ENCODE measurements at regions not wholly inside any gene's neighbourhood (a gene's known extent, or its start where the extent isn't known, plus 50 kb on each side); places are given as distances from the start of the nearest gene placed in this dataset.
A peak's percentile ranks its signal among the peaks of the same experiment; 100 is the strongest.
"Not testable (repeated sequence)": the region's sequence is repeated elsewhere in the genome, so short reads cannot be mapped to it uniquely, and the experiment has no call there.

GRCh38 chr1:148432318-148432717 lies 50.8 kb downstream of the PPIAL4G start:
- H3K4me1 ChIP-seq; H3K36me3 ChIP-seq; H3K27me3 ChIP-seq; DNase-seq (ENCODE audit: extremely low spot score in 2 of 2); H3K4me3 ChIP-seq; H3K27ac ChIP-seq; intact Hi-C loops (cut with DNase I); H3K9me3 ChIP-seq: not testable (repeated sequence)

DNA sequence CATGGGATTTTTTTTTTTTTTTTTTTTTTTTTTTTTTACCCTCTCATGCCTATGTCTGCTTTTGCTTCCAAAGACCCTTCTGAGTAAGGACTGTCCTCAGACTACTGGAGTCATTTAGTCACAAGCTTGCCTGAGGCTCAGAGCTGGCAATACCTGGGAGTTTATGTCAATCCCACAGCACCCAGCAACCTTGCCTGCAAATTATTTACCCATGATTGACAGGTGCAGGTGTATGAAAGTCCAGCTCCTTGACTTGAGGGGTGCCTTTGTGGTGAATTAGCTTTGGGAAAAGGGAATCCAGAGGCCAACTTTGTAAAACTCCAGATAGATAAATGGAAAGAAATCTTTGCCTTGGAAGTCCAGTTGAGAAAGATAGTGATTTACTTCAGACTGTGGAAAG lies 53.2 kb downstream of the PPIAL4G start:
- H3K27me3 ChIP-seq; H3K4me1 ChIP-seq; H3K36me3 ChIP-seq; H3K4me3 ChIP-seq; DNase-seq (ENCODE audit: extremely low spot score in 2 of 2); intact Hi-C loops (cut with DNase I); H3K9me3 ChIP-seq; H3K27ac ChIP-seq: not testable (repeated sequence)

DNA sequence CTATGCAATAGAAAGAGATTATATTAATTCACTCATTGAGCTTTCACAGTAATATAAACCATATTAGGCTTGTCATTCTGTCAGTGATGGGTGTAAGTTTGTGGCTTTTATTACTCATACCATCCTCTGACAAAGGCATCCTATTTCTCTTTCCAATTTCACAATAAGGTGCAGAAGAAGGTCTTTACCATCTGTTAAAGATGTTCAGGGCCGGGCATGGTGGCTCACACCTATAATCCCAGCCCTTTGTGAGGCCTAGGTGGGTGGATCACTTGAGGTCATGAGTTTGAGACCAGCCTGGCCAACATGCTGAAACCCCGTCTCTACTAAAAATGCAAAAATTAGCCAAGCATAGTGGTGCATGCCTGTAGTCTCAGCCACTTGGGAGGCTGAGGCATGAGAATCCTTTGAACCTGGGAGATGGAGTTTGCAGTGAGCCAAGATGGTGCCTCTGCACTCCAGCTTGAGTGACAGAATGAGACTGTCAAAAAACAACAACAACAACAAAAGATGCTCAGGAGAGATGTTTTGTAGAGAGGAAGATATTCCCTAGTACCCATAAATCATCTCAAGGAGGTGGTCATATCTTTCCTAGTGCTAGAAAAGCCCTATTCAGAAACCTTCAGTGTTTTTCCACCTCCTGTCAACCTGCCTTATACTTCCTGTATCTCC lies 56.0 kb downstream of the PPIAL4G start:
- H3K27ac ChIP-seq; H3K36me3 ChIP-seq; intact Hi-C loops (cut with DNase I); H3K27me3 ChIP-seq; H3K9me3 ChIP-seq; H3K4me3 ChIP-seq; DNase-seq (ENCODE audit: extremely low spot score in 2 of 2): not testable (repeated sequence)
- H3K4me1 ChIP-seq: peaks cover 10% of the 10 kb centered on the region

DNA sequence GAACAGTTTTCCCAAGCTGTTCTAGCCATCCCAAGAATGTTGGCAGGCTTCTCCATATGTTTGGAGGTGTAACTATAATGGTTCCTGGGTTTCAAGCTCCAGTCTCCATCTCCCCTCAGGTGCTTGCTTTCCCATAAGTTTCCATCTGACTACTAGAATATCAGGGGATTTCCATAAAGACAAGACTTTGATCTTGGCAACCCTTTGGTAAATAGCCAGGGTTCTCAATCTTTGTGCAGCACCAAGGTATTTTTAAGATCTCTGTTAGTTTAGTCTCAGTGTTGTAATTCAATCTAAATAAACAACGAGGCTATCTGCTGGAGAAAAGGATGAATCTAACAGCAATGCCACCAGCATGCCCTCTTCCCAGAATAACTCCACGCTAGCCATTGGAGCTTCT lies 56.7 kb downstream of the PPIAL4G start:
- intact Hi-C loops (cut with DNase I); H3K27me3 ChIP-seq; H3K9me3 ChIP-seq; H3K27ac ChIP-seq; DNase-seq (ENCODE audit: extremely low spot score in 2 of 2); H3K4me3 ChIP-seq; H3K36me3 ChIP-seq: not testable (repeated sequence)
- H3K4me1 ChIP-seq: peaks cover 10% of the 10 kb centered on the region

DNA sequence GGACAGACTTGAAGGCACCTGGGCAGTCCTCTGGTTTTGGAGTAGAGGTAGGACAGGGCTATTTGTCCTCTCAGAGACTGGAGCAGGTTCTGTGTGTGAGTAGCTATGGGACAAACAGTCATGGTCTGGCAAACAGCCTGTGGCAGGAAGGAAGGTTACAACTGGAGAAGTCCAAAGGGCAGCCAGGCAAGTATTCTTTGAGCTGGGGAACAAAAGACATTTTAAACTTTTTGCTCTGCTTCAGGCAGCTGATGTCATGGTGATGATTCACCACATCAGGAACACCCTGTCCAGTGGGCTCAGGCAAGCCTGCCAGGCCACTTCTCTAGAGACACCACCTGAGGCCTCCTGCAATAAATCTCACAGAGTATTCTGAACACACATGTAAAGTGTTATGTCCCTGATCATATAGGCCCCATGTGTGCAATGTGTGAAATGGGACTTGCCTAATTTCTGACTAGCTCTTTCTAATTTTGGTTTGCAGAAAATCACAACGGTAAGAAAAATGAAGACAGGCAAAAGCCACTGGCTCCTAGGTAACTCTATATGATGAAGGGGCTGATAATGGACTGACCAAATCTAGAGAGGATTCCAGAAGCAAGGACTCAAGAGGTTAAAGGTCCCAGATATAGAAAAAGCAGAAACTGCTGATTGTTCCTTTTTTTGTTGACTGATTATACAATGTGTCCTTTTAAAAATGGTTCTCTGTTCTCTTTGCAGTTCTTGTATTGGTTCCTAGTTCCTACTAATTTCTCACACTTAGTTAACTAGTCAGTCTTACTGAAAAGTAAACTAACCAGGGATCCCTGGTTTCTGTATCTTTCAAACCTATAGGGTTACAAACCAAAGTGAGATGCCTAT lies 58.7 kb downstream of the PPIAL4G start:
- H3K36me3 ChIP-seq, H3K27ac ChIP-seq: not testable (repeated sequence)

GRCh38 chr1:148422921-148423320 lies 60.2 kb downstream of the PPIAL4G start:
- H3K27me3 ChIP-seq; intact Hi-C loops (cut with DNase I); H3K36me3 ChIP-seq; DNase-seq (ENCODE audit: extremely low spot score in 2 of 2); H3K9me3 ChIP-seq; H3K4me3 ChIP-seq; H3K27ac ChIP-seq: not testable (repeated sequence)
- peaks cover 10% of the 10 kb centered on the region for H3K4me1 ChIP-seq

More for the DNA sequence above, 58.7 kb downstream of the PPIAL4G start:
- H3K9me3 ChIP-seq; H3K27me3 ChIP-seq; intact Hi-C loops (cut with DNase I); H3K4me3 ChIP-seq; DNase-seq (ENCODE audit: extremely low spot score in 2 of 2): not testable (repeated sequence)
- peaks cover 10% of the 10 kb centered on the region for H3K4me1 ChIP-seq

GRCh38 chr1:148417241-148417640 lies 65.9 kb downstream of the PPIAL4G start:
- H3K27ac ChIP-seq; H3K36me3 ChIP-seq; intact Hi-C loops (cut with DNase I); H3K9me3 ChIP-seq; H3K4me3 ChIP-seq; H3K4me1 ChIP-seq; H3K27me3 ChIP-seq; DNase-seq (ENCODE audit: extremely low spot score in 2 of 2): not testable (repeated sequence)

GRCh38 chr1:148413385-148413784 lies 69.7 kb downstream of the PPIAL4G start:
- H3K27ac ChIP-seq; H3K4me3 ChIP-seq; intact Hi-C loops (cut with DNase I); H3K36me3 ChIP-seq; DNase-seq (ENCODE audit: extremely low spot score in 2 of 2); H3K9me3 ChIP-seq; H3K27me3 ChIP-seq; H3K4me1 ChIP-seq: not testable (repeated sequence)

DNA sequence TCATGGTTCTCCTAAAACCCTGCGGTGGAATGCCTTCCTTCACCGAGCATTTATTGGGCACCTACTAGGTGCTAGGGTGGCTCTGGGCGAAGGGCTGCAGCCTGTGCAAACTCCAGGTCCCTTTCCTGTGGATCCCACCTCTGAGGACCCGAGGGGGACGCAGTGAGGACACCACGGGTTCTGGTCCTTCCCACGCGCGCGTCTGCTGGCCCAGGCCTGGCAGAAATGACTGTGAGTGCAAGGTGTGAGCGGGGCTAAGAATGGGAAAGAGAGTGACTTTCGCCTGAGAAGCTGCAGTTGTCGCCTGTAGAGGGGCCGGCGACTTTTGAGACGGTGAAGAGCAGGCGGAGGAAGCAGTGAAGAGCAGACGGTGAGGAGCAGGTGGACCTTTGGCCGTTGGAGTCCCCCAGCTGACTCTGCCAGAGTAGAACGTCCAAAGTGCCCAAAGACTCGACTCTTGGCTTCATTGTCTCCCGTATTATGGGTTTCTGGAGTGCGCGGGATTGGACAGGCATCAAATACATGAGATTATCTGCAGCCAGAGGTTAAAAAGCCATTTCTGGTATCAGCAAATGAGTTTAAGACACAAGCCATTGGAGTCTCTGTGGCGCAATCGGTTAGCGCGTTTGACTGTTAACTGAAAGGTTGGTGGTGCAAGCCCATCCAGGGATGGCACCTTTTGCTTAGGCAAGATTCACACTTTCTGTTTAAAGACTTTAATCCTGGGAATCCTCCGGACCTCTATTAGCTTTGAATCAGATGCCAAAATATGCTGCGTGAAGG lies 78.1 kb downstream of the PPIAL4G start:
- H3K4me3 ChIP-seq; H3K27ac ChIP-seq; H3K4me1 ChIP-seq; H3K36me3 ChIP-seq; H3K9me3 ChIP-seq; H3K27me3 ChIP-seq; intact Hi-C loops (cut with DNase I); DNase-seq (ENCODE audit: extremely low spot score in 2 of 2): not testable (repeated sequence)

GRCh38 chr1:148403925-148404324 lies 79.2 kb downstream of the PPIAL4G start:
- DNase-seq (ENCODE audit: extremely low spot score in 2 of 2); H3K4me3 ChIP-seq; intact Hi-C loops (cut with DNase I); H3K9me3 ChIP-seq; H3K27me3 ChIP-seq; H3K36me3 ChIP-seq; H3K4me1 ChIP-seq; H3K27ac ChIP-seq: not testable (repeated sequence)

DNA sequence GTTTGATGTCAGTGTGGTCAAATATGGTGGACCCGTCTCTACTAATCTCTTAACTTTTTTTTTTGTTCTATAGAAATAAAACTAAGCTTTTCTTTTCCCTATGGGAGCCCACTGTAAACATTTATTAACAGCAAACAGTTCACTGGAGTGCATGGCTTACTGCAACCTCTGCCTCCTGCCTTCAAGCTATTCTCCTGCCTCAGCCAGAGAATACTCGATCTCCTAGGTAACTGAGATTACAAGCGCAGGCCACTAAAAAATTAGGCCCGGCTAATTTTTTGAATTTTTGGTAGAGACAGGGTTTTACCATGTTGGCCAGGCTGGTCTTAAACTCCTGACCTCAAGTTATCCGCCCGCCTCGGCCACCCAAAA lies 80.0 kb downstream of the PPIAL4G start:
- H3K36me3 ChIP-seq; H3K9me3 ChIP-seq; intact Hi-C loops (cut with DNase I); H3K4me1 ChIP-seq; H3K27me3 ChIP-seq; DNase-seq (ENCODE audit: extremely low spot score in 2 of 2): not testable (repeated sequence)
- Histone ChIP-seq H3K4me3 (peak overlapping the region in 1 of 2 donors; percentile 61), H3K27ac (peak overlapping the region; percentile 68)

All from vagina (tissue), 2 donors.